HepG2 (cell line): ENCODE measurements at regions not wholly inside any gene's neighbourhood (a gene's known extent, or its start where the extent isn't known, plus 50 kb on each side); places are given as distances from the start of the nearest gene placed in this dataset.

Experiments
- ATAC-seq: fragments of 200-7000 bp; cut with Tn5 transposase; 3 replicates; pipeline ENCODE4 v1.9.1; 2020; ENCODE audit warnings: mild to moderate bottlenecking, moderate library complexity
- BruUV-seq: library from RNA; stranded (reverse); fragments of 400-500 nt; replicated peaks from 2 replicates; lab custom pipeline; 2021; lab: Mats Ljungman, UMichigan
- CTCF ChIA-PET: fragments of 300-600 bp; formaldehyde crosslinking; extraction: SDS; loops from one replicate; lab custom pipeline; 2021; ENCODE audit warnings: low total read pairs, inconsistent platforms, low intra/inter-chr PET ratio; lab: Yijun Ruan, JAX
- POLR2A ChIA-PET: fragments of 350-600 bp; sonication (Branson Sonifier 250); formaldehyde crosslinking; loops from one replicate; lab custom pipeline; 2020; ENCODE audit warnings: antibody characterized with exemption, inconsistent platforms; lab: Yijun Ruan, JAX
- DNase-seq: peaks from one replicate; pipeline ENCODE4 v3.0.0-alpha.2; 2015; ENCODE audit warnings: low spot score
- FAIRE-seq: peaks from 3 replicates; lab custom pipeline; 2011; peaks lifted over from hg19 to GRCh38; lab: Jason Lieb, UNC
- H2AFZ ChIP-seq: one replicate; pipeline ENCODE4 v1.6.1; 2011; ENCODE audit warnings: low read length, inconsistent platforms
- H3K27ac ChIP-seq: fragments of 300-600 bp; 3 replicates; pipeline ENCODE4 v1.8.0; 2011; ENCODE audit warnings: mixed run types, mild to moderate bottlenecking, mixed read lengths, low read length, inconsistent platforms; ENCODE audit not compliant: insufficient read depth; ENCODE audit errors: extremely low read length
- H3K27me3 ChIP-seq, 2 experiments: fragments of 200-600 bp in 1 of 2; 2 replicates in 1 of 2; 3 replicates in 1 of 2; pipeline versions ENCODE4 v1.6.0 to v1.8.0; 2011; ENCODE audit warnings: low read length in 2 of 2, mild to moderate bottlenecking in 2 of 2, moderate library complexity in 2 of 2, inconsistent platforms in 1 of 2; ENCODE audit not compliant: insufficient read depth in 2 of 2, control insufficient read depth in 1 of 2
- H3K36me3 ChIP-seq, 2 experiments: fragments of 200-600 bp in 1 of 2; replicated peaks in 1 of 2; 2 replicates in 1 of 2; 3 replicates in 1 of 2; pipeline versions ENCODE4 v1.5.1 to v1.8.0; 2011; ENCODE audit warnings: low read length in 2 of 2, inconsistent platforms in 1 of 2; ENCODE audit not compliant: insufficient read depth in 2 of 2, control insufficient read depth in 1 of 2
- H3K4me1 ChIP-seq: 2 replicates; pipeline ENCODE4 v1.5.1; 2012; ENCODE audit warnings: low read length, inconsistent platforms; ENCODE audit not compliant: insufficient read depth
- H3K4me2 ChIP-seq: 2 replicates; pipeline ENCODE4 v1.6.0; 2011; ENCODE audit warnings: low read depth, low read length, inconsistent platforms
- H3K4me3 ChIP-seq, 3 experiments: fragments of 200-600 bp in 1 of 3; sonication (generic), shearing (Covaris generic) in 1 of 3; replicated peaks in 1 of 3; 2 replicates each; pipeline ENCODE4 v1.5.1; 2011 to 2016; ENCODE audit warnings: low read length in 3 of 3, inconsistent platforms in 2 of 3, low read depth in 2 of 3, mild to moderate bottlenecking in 2 of 3, control low read depth in 1 of 3, mixed read lengths in 1 of 3; ENCODE audit not compliant: insufficient read depth in 1 of 3
- H3K79me2 ChIP-seq: one replicate; pipeline ENCODE4 v1.6.1; 2011; ENCODE audit warnings: low read length, inconsistent platforms; ENCODE audit not compliant: insufficient read depth
- H3K9ac ChIP-seq: 2 replicates; pipeline ENCODE4 v1.6.0; 2011; ENCODE audit warnings: mild to moderate bottlenecking, low read depth, low read length, inconsistent platforms; ENCODE audit not compliant: insufficient read depth
- H3K9me3 ChIP-seq: 2 replicates; pipeline ENCODE4 v1.5.1; 2012; ENCODE audit warnings: mild to moderate bottlenecking, low read length
- H4K20me1 ChIP-seq: 2 replicates; pipeline ENCODE4 v1.6.0; 2011; ENCODE audit warnings: inconsistent platforms, mild to moderate bottlenecking, low read length, moderate library complexity; ENCODE audit not compliant: insufficient read depth
- CEBPG ChIP-seq: IDR thresholded peaks from 2 replicates; pipeline ENCODE4 v1.6.1; 2016
- EP300 ChIP-seq, 3 experiments: sonication (generic) in 1 of 3; formaldehyde crosslinking in 1 of 3; IDR thresholded peaks; 2 replicates each; pipeline versions ENCODE4 v1.5.1 to v1.6.1; 2011 to 2020; ENCODE audit warnings: low read depth in 2 of 3, low read length in 2 of 3, borderline replicate concordance in 1 of 3, improper control_type of control experiment in 1 of 3, mild to moderate bottlenecking in 1 of 3, missing genetic modification reagents in 1 of 3, moderate library complexity in 1 of 3
- FOXC1 ChIP-seq: sonication (generic); formaldehyde crosslinking; IDR thresholded peaks from 2 replicates; pipeline ENCODE4 v1.8.0; 2022; ENCODE audit warnings: mild to moderate bottlenecking, missing genetic modification reagents, borderline replicate concordance
- GRHL1 ChIP-seq: sonication (generic); formaldehyde crosslinking; conservative IDR thresholded peaks from 2 replicates; pipeline ENCODE4 v1.8.0; 2022; ENCODE audit warnings: missing genetic modification reagents
- HMGA1 ChIP-seq: sonication (generic); formaldehyde crosslinking; conservative IDR thresholded peaks from 2 replicates; pipeline ENCODE4 v1.4.0; 2020; ENCODE audit warnings: missing genetic modification reagents
- HNRNPK ChIP-seq: fragments of 200-400 bp; formaldehyde crosslinking; IDR thresholded peaks from 2 replicates; pipeline ENCODE4 v1.6.1; 2018; ENCODE audit warnings: low read length, low read depth, moderate library complexity, mild to moderate bottlenecking; ENCODE audit not compliant: poor library complexity, severe bottlenecking
- JDP2 ChIP-seq: sonication (generic); formaldehyde crosslinking; IDR thresholded peaks from 2 replicates; pipeline ENCODE4 v1.8.1; 2022; ENCODE audit warnings: missing genetic modification reagents, borderline replicate concordance
- PHB2 ChIP-seq: fragments of 450-650 bp; IDR thresholded peaks from 2 replicates; pipeline ENCODE4 v1.6.1; 2018; ENCODE audit not compliant: partially characterized antibody
- SRY ChIP-seq: sonication (generic); formaldehyde crosslinking; IDR thresholded peaks from 2 replicates; pipeline ENCODE4 v1.8.0; 2022; ENCODE audit warnings: mild to moderate bottlenecking, missing genetic modification reagents
- THAP8 ChIP-seq: sonication (generic); formaldehyde crosslinking; IDR thresholded peaks from 2 replicates; pipeline ENCODE4 v1.5.1; 2020; ENCODE audit warnings: missing genetic modification reagents, mild to moderate bottlenecking, borderline replicate concordance
- ZFP36L2 ChIP-seq: sonication (generic); formaldehyde crosslinking; IDR thresholded peaks from 2 replicates; pipeline ENCODE4 v1.4.0; 2020; ENCODE audit warnings: missing genetic modification reagents
- ZKSCAN8 ChIP-seq: IDR thresholded peaks from 2 replicates; pipeline ENCODE4 v1.6.1; 2016; ENCODE audit warnings: borderline replicate concordance, missing genetic modification reagents, missing compliant biosample characterization
- ZNF326 ChIP-seq: sonication (generic); formaldehyde crosslinking; IDR thresholded peaks from 2 replicates; pipeline ENCODE4 v1.4.0; 2020; ENCODE audit warnings: missing genetic modification reagents, borderline replicate concordance
- in situ Hi-C: cut with HindIII; loops from 2 replicates; pipeline ENCODE4 v1.10.0; 2017; ENCODE audit warnings: low pct_unique_long_range_greater_than_20kb; ENCODE audit not compliant: extremely low pct_ligation_motif_present
- intact Hi-C: fragments of 100-400 bp; cut with micrococcal nuclease; formaldehyde crosslinking; loops from one replicate; pipeline ENCODE4 v1.10.0; 2022; ENCODE audit not compliant: unreplicated experiment

GRCh38 chr1:99062192-99062591 lies 57.5 kb upstream of the PLPPR5 start:
- intact Hi-C loops, result no loop called here
- in situ Hi-C loops, result no loop called here
- Histone ChIP-seq H3K79me2 (no peaks in the 10 kb centered on the region), H3K4me3 (no peak overlapping the region), H3K36me3 (no peaks in the 10 kb centered on the region), H3K27me3 (no peaks in the 10 kb centered on the region), H3K4me2 (no peak overlapping the region), H4K20me1 (no peaks in the 10 kb centered on the region), H2AFZ (no peak overlapping the region), H3K27ac (no peak overlapping the region), H3K9ac (no peak overlapping the region), H3K9me3 (no peaks in the 10 kb centered on the region), H3K4me1 (no peaks in the 10 kb centered on the region)
- BruUV-seq, result no TSS peak
- no peak for DNase-seq
- POLR2A ChIA-PET, result no interaction called here
- no peak for TF ChIP-seq GRHL1 (CRISPR knock-in tag)
- TF ChIP-seq CEBPG, result no peak
- no peak for TF ChIP-seq HNRNPK
- TF ChIP-seq HMGA1 (CRISPR knock-in tag), result no peak
- TF ChIP-seq JDP2 (CRISPR knock-in tag), result no peak
- no peak for TF ChIP-seq THAP8 (CRISPR knock-in tag)
- no peak for TF ChIP-seq EP300 (IDR thresholded peaks at IDR 0.05; ENCODE audit: low read depth in 2 of 2, low read length in 2 of 2)
- no peak for TF ChIP-seq EP300 (CRISPR knock-in tag; IDR thresholded peaks at IDR 0.05; ENCODE audit: borderline replicate concordance)
- no peak for TF ChIP-seq FOXC1 (CRISPR knock-in tag)
- TF ChIP-seq PHB2, result no peak
- no peak for TF ChIP-seq ZFP36L2 (CRISPR knock-in tag)
- TF ChIP-seq ZNF326 (CRISPR knock-in tag), result no peak
- TF ChIP-seq SRY (CRISPR knock-in tag), result no peak
- no peak for TF ChIP-seq ZKSCAN8
- FAIRE-seq, result no peak
- CTCF ChIA-PET, result no interaction called here
- no peak for ATAC-seq
